ENCODE measurements at regions not wholly inside any gene's neighbourhood (a gene's known extent, or its start where the extent isn't known, plus 50 kb on each side); places are given as distances from the start of the nearest gene placed in this dataset.

DNA sequence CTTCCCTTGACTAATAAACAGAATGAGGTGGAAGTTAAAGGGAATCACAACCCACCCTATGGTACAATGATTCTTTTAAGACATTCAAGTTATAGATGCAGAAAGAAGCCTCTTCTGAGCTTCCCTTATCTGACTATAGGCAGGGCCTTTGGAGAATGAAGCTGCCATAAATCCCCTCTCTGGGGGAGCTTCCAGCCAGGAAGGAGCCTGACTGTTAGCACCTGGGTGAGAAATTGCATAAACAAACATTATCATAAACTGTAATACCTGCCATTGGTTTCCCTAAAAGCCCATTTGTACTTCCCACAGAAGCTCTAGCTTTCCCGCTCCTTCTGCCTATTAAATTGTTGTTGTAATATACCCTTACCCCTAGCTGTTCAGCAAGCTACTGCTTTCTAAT, 81.3 kb upstream of the RESF1 start:
- Mint-ChIP-seq H3K4me3 (no peak overlapping the region), H3K36me3 (ENCODE audit: insufficient read depth) (peaks cover 3% of the 10 kb centered on the region), H3K4me1 (ENCODE audit: low read depth in 2 of 2) (peaks cover 18 to 22% of the 10 kb centered on the region in 2 donors), H3K9me3 (no peaks in the 10 kb centered on the region), H3K27ac (no peak overlapping the region), H3K27me3 (no peaks in the 10 kb centered on the region)
- no peak for DNase-seq
- ATAC-seq (replicated peaks), result no peak

DNA sequence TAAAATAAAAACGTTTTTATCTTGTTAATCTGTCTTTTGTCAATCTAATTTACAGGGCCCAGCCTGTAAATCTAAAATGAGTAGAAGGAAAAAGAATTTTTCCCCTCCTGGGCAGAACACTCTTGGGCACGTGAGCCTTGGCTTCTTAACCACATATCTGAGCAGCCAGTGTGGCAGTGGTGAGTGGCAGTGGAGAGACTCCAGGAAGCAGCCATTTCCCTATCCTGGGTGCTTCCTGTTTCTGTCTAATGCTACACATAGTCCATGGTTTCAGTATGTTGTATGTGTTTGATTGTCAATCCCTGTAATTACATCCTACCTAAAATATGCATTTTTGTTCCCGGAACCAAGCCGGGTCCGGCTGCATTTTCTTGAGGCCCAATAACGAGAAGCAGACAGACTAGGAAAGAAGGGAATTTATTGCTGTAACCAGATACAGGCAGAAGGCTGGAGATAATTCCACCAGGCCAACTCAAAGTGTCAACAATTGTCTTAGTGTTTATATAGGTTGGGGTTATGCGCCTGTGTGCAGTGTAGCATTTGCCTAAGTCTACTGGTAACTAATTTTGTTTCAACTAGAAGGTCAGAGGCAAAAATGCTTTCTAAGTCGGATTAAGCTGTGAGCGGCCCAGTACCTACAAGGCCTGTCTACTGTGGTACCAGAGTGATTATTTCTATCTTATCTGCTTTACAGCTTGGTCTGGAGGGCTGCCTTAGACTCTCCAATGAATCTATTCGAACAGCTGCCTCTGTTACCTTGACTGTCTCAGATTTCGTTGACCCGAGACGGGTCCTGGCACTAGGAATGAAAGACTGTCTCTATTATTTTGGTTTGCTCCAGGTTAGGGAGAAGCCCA, 82.4 kb upstream of the RESF1 start:
- no peak for DNase-seq
- H3K4me3 Mint-ChIP-seq, result no peak overlapping the region

DNA sequence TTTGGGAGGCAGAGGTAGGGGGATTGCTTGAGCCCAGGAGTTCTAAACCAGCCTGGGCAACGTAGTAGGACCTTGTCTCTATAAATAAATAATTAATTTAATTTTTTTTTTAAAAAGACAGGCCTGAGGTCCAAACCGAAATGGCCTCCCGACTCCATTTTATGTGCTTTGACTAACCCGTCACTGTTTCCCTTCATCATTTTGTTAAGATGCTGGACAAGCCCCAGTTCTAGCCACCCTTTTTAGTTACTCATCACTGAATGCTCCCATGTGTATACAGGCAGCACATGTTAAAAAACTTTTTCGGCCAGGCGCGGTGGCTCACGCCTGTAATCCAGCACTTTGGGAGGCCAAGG, 83.6 kb upstream of the RESF1 start:
- Mint-ChIP-seq H3K27ac (peak overlapping the region; percentile 96 to 99), H3K36me3 (ENCODE audit: insufficient read depth) (peaks cover 3% of the 10 kb centered on the region), H3K27me3 (no peaks in the 10 kb centered on the region), H3K4me3 (peak overlapping the region; percentile 62 to 64), H3K9me3 (no peaks in the 10 kb centered on the region), H3K4me1 (ENCODE audit: low read depth in 2 of 2) (peaks cover 18 to 22% of the 10 kb centered on the region in 2 donors)
- no peak for DNase-seq
- no peak for ATAC-seq (replicated peaks)

More for the DNA sequence above, 82.4 kb upstream of the RESF1 start:
- Mint-ChIP-seq H3K9me3 (no peaks in the 10 kb centered on the region), H3K27me3 (no peaks in the 10 kb centered on the region), H3K4me1 (ENCODE audit: low read depth in 2 of 2) (peaks cover 18 to 22% of the 10 kb centered on the region in 2 donors), H3K36me3 (ENCODE audit: insufficient read depth) (peaks cover 3% of the 10 kb centered on the region), H3K27ac (peak overlapping the region in 1 of 2 donors; percentile 99)
- ATAC-seq (replicated peaks), result no peak

DNA sequence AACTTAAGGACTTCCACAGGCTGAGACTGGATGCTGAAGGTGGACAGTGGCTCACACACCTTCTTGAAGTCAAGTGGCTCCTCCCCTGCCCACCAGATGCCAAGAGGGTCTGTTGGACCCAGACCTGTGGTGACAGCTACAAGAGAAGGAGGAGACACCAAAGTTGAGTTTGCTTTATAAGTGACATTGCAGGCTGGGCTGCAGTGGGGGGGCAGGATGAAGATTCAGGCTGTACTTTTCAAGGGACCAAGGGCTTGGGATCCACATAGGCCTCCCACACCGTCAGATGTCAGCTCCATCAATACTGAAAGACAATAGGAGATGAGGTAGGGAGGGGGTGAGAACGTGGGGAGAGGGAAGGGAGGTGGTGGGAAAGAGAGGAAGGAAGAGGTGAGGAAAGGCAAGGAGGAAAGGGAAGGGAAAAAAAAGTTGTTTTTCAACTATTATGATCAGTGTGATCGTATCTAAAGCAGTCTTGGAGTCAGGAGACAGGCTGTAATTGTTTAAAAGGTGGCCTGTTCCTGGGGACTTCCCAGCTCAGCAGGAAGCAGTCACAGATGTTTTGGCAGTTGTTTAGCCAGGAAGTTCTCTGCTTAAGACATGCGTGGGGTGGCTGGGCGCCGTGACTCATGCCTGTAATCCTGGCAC, 84.1 kb upstream of the RESF1 start:
- Mint-ChIP-seq H3K36me3 (ENCODE audit: insufficient read depth) (peaks cover 3% of the 10 kb centered on the region), H3K4me3 (peak overlapping the region; percentile 62 to 64), H3K27ac (peak overlapping the region; percentile 96 to 99), H3K27me3 (no peaks in the 10 kb centered on the region), H3K9me3 (no peaks in the 10 kb centered on the region), H3K4me1 (ENCODE audit: low read depth in 2 of 2) (peaks cover 18 to 22% of the 10 kb centered on the region in 2 donors)
- DNase-seq, result peak; percentile 43 to 50 (median 45)
- ATAC-seq (replicated peaks), result peak; percentile 98

DNA sequence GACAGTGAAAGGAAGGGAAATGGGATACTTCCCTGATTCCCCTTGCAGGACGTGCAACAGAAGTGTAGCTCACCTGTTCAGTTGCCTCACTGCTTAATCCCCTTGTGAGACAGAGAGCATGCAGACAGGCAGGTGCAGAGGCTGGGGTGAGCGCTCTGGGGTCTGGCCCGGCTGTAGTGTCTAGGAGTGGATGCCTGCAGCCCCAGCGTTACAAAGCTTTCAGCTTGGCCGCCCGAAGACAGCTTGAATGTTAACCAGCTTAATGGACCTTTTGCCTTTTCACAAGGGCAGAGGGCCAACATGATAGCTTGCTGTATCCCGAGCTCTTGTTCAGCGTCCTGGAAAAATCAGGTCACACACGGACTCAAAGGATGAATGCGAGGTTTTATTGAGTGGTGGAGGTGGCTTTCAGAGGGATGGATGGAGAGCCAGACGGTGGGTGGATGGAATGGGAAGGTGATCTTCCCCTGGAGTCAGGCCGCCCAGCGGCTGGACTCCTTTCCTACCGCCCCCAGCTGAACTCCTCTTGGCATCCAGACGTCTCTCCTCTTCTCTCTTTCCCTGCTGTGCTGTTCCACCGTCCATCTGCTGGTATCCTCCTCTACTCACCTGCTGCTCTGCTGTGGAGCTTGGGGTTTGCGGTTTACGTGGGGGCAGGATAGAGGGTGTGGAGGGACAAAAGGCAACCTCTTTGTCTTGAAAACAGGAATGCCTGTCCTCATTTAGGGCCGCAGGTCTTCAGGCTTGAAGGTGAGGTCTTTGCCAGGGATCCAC, 86.2 kb upstream of the RESF1 start:
- no peak overlapping the region for H3K4me3 Mint-ChIP-seq
- H3K36me3 Mint-ChIP-seq (ENCODE audit: insufficient read depth), result peaks cover 3% of the 10 kb centered on the region
- ATAC-seq (replicated peaks) (no peak), DNase-seq (no peak)
- H3K9me3 Mint-ChIP-seq, result no peaks in the 10 kb centered on the region
- no peaks in the 10 kb centered on the region for H3K27me3 Mint-ChIP-seq
- peaks cover 14 to 20% of the 10 kb centered on the region in 2 donors for H3K4me1 Mint-ChIP-seq (ENCODE audit: low read depth in 2 of 2)
- H3K27ac Mint-ChIP-seq, result peak overlapping the region in 1 of 2 donors; percentile 96

DNA sequence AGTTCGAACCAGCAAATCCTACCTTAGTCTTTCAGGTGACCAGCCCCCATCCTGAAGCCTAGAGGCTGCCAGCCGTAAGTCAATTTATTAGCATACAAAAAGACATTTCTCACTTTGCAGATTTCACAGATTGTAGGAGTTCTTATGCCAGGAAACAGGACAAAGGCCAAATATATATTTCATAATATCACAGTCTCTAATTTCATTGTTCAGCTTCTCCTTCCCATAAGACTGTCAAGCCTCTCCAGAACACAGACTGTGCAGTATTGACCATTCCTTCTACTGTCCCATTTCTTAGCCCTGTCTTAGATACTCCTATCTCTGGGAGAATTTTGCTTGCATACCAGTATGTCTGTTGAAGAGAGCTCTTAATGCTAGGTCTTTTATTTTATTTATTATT, 89.2 kb upstream of the RESF1 start:
- Mint-ChIP-seq H3K4me1 (ENCODE audit: low read depth in 2 of 2) (peaks cover 11 to 12% of the 10 kb centered on the region in 2 donors), H3K4me3 (no peak overlapping the region), H3K9me3 (no peaks in the 10 kb centered on the region), H3K27me3 (no peaks in the 10 kb centered on the region), H3K27ac (no peak overlapping the region), H3K36me3 (ENCODE audit: insufficient read depth) (no peaks in the 10 kb centered on the region)
- no peak for ATAC-seq (replicated peaks)
- DNase-seq, result no peak

DNA sequence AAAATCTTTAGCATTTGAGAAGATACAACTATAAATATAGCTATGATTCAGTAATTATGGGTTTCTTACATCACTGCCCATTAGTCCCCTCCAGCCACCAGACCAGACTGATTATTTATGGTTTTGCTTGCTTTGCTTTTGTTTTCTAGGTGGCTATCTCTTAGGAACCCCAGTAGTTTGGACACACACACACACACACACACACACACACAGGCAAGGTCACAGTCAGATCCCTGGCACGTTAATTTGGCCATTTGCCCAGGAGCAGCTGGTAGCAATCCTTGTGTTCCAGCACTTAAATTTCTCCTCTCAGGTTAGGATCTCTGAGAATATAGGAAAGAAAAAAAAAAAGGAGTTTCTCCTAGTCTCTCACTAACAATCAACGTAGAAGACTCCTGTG, 90.2 kb upstream of the RESF1 start:
- H3K27me3 Mint-ChIP-seq, result no peaks in the 10 kb centered on the region
- no peaks in the 10 kb centered on the region for H3K9me3 Mint-ChIP-seq

DNA sequence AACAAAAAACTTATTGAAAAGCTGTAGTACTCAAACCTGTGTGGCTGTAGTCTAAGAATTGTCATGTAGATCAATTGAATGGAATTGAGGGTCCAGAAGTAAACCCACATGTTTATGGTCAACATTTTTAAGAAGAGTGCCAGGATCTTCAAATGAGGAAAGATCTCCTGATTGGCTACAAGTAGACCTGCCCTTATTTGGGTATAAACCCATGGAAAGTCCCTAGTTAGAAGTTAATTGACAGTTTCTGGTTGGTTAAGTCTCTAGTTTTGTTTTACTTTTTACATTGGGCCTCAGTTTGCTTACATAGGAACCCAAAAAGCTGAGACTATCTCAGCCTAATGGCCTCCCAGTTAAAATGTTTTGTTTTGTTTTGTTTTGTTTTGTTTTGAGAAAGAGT, 91.9 kb upstream of the RESF1 start:
- no peak for DNase-seq
- H3K27me3 Mint-ChIP-seq, result no peaks in the 10 kb centered on the region
- H3K27ac Mint-ChIP-seq, result peak overlapping the region in 1 of 2 donors; percentile 73
- ATAC-seq (replicated peaks), result no peak
- H3K9me3 Mint-ChIP-seq, result no peaks in the 10 kb centered on the region
- peaks cover 0 to 3% of the 10 kb centered on the region in 2 donors for H3K4me1 Mint-ChIP-seq (ENCODE audit: low read depth in 2 of 2)
- H3K4me3 Mint-ChIP-seq, result no peak overlapping the region
- H3K36me3 Mint-ChIP-seq (ENCODE audit: insufficient read depth), result no peaks in the 10 kb centered on the region

More for the DNA sequence above, 90.2 kb upstream of the RESF1 start:
- no peak overlapping the region for H3K27ac Mint-ChIP-seq
- no peaks in the 10 kb centered on the region for H3K36me3 Mint-ChIP-seq (ENCODE audit: insufficient read depth)
- H3K4me3 Mint-ChIP-seq, result no peak overlapping the region
- ATAC-seq (replicated peaks), result no peak
- peaks cover under 1 to 3% of the 10 kb centered on the region in 2 donors for H3K4me1 Mint-ChIP-seq (ENCODE audit: low read depth in 2 of 2)
- DNase-seq, result no peak

DNA sequence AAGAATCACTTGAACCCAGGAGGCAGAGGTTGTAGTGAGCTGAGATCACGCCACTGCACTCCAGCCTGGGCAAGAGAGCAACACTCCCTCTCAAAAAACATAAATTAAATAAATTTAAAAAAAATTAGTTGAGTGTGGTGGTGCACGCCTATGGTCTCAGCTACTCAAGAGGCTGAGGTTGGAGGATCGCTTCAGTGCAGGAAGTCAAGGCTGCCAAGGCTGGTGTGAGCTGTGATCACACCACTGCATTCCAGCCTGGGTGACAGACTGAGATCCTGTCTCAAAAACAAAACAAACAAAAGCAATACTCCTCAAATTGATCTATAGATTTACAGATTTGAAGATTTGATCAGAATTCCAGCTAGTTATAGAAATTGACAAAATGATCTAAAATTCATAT, 92.7 kb upstream of the RESF1 start:
- H3K36me3 Mint-ChIP-seq (ENCODE audit: insufficient read depth), result no peaks in the 10 kb centered on the region
- DNase-seq, result peak in 1 of 3 experiments; percentile 12
- H3K4me1 Mint-ChIP-seq (ENCODE audit: low read depth in 2 of 2), result peaks cover 0 to 3% of the 10 kb centered on the region in 2 donors
- H3K9me3 Mint-ChIP-seq, result no peaks in the 10 kb centered on the region
- ATAC-seq (replicated peaks), result peak; percentile 73
- peak overlapping the region in 1 of 2 donors; percentile 54 for H3K27ac Mint-ChIP-seq
- no peak overlapping the region for H3K4me3 Mint-ChIP-seq
- no peaks in the 10 kb centered on the region for H3K27me3 Mint-ChIP-seq

DNA sequence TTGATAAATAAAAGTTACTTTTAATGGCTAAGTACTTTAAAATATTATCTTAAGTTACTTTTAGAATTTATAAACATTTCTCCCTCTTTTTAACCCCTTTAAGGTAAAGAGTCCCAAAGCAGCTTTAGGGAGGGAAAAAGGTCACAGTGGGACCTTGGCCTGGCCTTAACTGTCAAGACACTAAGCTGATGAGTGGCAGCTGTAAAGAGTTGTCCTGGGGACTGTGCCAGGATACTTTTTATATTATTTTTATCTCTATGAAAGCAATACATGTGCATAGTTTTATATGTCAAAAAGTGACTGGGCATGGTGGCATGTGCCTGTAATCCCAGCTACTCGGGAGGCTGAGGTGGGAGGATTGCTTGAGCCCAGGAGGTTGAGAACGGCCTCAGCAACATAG, 94.2 kb upstream of the RESF1 start:
- Mint-ChIP-seq H3K9me3 (no peaks in the 10 kb centered on the region), H3K4me1 (ENCODE audit: low read depth in 2 of 2) (peaks cover 3% of the 10 kb centered on the region in 2 donors), H3K36me3 (ENCODE audit: insufficient read depth) (no peaks in the 10 kb centered on the region), H3K27ac (no peak overlapping the region), H3K4me3 (no peak overlapping the region), H3K27me3 (no peaks in the 10 kb centered on the region)
- no peak for ATAC-seq (replicated peaks)
- DNase-seq, result no peak

DNA sequence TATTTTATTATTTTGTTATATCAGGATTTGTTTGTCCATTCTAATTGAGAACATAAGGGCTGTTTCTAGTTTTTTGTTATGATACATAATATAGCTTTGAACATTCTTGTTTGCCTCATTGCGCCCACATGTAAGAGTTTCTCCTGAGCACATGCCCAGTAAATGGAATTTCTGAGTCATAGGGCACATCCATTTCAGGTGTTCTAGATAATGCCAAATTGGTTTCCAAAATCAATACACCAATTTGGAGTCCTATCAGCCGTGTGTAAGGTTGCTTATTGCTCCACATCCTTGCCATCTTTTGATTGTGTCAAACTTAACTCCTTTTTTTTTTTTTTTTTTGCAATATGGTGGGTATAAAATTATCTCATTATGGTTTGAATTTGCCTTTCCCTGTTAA, 97.9 kb upstream of the RESF1 start:
- no peaks in the 10 kb centered on the region for H3K27me3 Mint-ChIP-seq
- no peaks in the 10 kb centered on the region for H3K9me3 Mint-ChIP-seq
- no peak for DNase-seq
- ATAC-seq (replicated peaks), result no peak
- H3K4me1 Mint-ChIP-seq (ENCODE audit: low read depth in 2 of 2), result peaks cover 0 to 5% of the 10 kb centered on the region in 2 donors
- H3K27ac Mint-ChIP-seq, result no peak overlapping the region
- no peak overlapping the region for H3K4me3 Mint-ChIP-seq
- H3K36me3 Mint-ChIP-seq (ENCODE audit: insufficient read depth), result no peaks in the 10 kb centered on the region

DNA sequence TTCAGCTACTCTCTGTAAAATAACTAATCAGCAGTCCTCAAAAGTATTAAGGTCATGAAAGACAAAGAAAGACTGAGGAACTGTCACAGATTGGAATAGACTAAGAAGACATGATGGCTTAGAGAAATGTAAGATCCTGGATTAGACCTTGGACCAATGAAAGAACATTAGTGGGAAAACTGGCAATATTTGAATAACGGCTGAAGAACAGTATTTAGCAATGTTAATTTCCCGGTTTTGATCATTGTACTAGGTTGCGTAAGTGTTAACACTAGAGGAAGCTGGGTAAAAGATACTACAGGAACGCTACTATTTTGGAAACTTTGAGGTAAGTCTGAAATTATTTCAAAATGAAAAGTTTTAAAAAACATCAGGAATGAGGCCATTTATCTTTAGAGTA, 98.8 kb upstream of the RESF1 start:
- DNase-seq (no peak), ATAC-seq (replicated peaks) (no peak)
- no peaks in the 10 kb centered on the region for H3K27me3 Mint-ChIP-seq
- no peak overlapping the region for H3K27ac Mint-ChIP-seq
- no peaks in the 10 kb centered on the region for H3K36me3 Mint-ChIP-seq (ENCODE audit: insufficient read depth)
- no peak overlapping the region for H3K4me3 Mint-ChIP-seq
- H3K4me1 Mint-ChIP-seq (ENCODE audit: low read depth in 2 of 2), result peaks cover 0 to 5% of the 10 kb centered on the region in 2 donors
- no peaks in the 10 kb centered on the region for H3K9me3 Mint-ChIP-seq

DNA sequence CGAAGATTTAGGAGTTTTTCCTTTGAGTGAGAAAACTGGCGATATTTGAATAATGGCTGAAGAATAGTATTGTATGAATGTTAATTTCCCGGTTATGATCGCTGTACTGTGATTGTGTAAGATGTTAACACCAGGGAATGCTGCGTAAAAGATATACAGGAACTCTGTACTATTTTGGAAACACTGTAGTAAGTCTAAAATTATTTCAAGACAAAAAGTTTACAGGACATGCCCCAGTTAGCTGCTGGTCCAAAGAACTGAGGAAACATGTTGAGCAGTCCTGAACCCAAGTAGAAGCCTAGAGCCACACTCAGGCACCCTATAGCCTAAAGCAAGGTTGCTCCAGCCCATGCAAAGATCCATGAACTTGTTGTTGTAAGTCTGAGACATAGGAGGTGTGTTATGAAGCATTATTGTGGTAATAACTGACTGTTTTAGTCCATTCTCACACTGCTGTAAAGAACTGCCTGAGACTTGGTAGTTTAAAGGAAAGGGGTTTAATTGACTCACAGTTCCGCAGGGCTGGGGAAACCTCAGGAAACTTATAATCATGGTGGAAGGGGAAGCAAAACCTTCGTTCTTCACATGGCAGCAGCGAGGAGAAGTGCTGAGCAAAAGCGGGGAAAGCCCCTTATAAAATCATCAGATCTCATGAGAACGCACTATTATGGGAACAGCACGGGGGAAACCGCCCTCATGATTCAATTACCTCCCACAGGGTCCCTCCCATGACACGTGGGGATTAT, 99.8 kb upstream of the RESF1 start:
- DNase-seq (no peak), ATAC-seq (replicated peaks) (peak; percentile 26)
- no peaks in the 10 kb centered on the region for H3K9me3 Mint-ChIP-seq
- no peak overlapping the region for H3K4me3 Mint-ChIP-seq
- peaks cover 0 to 5% of the 10 kb centered on the region in 2 donors for H3K4me1 Mint-ChIP-seq (ENCODE audit: low read depth in 2 of 2)
- H3K27ac Mint-ChIP-seq, result no peak overlapping the region
- no peaks in the 10 kb centered on the region for H3K27me3 Mint-ChIP-seq
- no peaks in the 10 kb centered on the region for H3K36me3 Mint-ChIP-seq (ENCODE audit: insufficient read depth)

Data from effector memory CD8-positive, alpha-beta T cell (primary cell).